BJ (cell line): ENCODE measurements at regions not wholly inside any gene's neighbourhood (a gene's known extent, or its start where the extent isn't known, plus 50 kb on each side); places are given as distances from the start of the nearest gene placed in this dataset.
"Not testable (repeated sequence)": the region's sequence is repeated elsewhere in the genome, so short reads cannot be mapped to it uniquely, and the experiment has no call there.

Experiments
- CTCF ChIA-PET: fragments of 350-600 bp; formaldehyde crosslinking; extraction: SDS; loops from one replicate; lab custom pipeline; 2021; ENCODE audit warnings: antibody characterized with exemption, inconsistent platforms; lab: Yijun Ruan, JAX
- POLR2A ChIA-PET: fragments of 300-600 bp; sonication (Branson Sonifier 250); formaldehyde crosslinking; extraction: SDS; loops from one replicate; lab custom pipeline; 2021; ENCODE audit warnings: antibody characterized with exemption; lab: Charles Lee
- DNase-seq: peaks from one replicate; pipeline ENCODE4 v3.0.0-alpha.2; 2011; ENCODE audit warnings: low read depth
- H3K27me3 ChIP-seq: 2 replicates; pipeline ENCODE4 v1.6.0; 2011; ENCODE audit warnings: low read length; ENCODE audit not compliant: control insufficient read depth, insufficient read depth
- H3K36me3 ChIP-seq: 2 replicates; pipeline ENCODE4 v1.5.1; 2011; ENCODE audit warnings: low read length; ENCODE audit not compliant: control insufficient read depth, insufficient read depth
- H3K4me3 ChIP-seq: 2 replicates; pipeline ENCODE4 v1.5.1; 2011; ENCODE audit warnings: low read depth, mild to moderate bottlenecking, control low read depth, low read length
- TF ChIP-seq, protein P1 (sequence below): IDR thresholded peaks from 2 replicates; pipeline ENCODE4 v1.5.1; 2011; ENCODE audit warnings: low read depth, mild to moderate bottlenecking, control low read depth, inconsistent platforms, low read length, moderate library complexity; ENCODE audit not compliant: insufficient read depth

DNA sequence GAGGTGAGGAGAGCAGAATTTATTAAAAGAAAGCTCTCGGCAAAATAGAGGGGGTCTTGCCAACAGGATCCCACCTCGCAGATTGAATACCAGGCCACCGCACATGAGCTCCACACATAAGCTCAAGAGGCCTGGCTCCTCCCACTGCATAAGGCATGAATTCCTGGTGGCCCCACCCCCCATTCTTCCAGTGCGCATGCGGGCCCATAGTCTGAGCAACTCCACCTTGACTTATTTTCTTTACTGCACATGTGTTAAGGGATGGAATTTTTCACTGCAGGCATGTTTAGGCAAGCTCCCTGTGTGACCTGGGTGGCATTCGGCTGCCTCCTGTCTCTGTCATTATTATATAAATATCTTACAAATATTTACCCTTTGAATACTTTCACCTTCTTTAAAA lies 412.5 kb downstream of the RMST start:
- H3K4me3 ChIP-seq = no peak overlapping the region
- POLR2A ChIA-PET = no interaction called here
- CTCF ChIA-PET = no interaction called here
- H3K27me3 ChIP-seq = no peaks in the 10 kb centered on the region
- no peaks in the 10 kb centered on the region for H3K36me3 ChIP-seq
- TF ChIP-seq, protein P1, sequence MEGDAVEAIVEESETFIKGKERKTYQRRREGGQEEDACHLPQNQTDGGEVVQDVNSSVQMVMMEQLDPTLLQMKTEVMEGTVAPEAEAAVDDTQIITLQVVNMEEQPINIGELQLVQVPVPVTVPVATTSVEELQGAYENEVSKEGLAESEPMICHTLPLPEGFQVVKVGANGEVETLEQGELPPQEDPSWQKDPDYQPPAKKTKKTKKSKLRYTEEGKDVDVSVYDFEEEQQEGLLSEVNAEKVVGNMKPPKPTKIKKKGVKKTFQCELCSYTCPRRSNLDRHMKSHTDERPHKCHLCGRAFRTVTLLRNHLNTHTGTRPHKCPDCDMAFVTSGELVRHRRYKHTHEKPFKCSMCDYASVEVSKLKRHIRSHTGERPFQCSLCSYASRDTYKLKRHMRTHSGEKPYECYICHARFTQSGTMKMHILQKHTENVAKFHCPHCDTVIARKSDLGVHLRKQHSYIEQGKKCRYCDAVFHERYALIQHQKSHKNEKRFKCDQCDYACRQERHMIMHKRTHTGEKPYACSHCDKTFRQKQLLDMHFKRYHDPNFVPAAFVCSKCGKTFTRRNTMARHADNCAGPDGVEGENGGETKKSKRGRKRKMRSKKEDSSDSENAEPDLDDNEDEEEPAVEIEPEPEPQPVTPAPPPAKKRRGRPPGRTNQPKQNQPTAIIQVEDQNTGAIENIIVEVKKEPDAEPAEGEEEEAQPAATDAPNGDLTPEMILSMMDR = no peak
- no peak for DNase-seq

DNA sequence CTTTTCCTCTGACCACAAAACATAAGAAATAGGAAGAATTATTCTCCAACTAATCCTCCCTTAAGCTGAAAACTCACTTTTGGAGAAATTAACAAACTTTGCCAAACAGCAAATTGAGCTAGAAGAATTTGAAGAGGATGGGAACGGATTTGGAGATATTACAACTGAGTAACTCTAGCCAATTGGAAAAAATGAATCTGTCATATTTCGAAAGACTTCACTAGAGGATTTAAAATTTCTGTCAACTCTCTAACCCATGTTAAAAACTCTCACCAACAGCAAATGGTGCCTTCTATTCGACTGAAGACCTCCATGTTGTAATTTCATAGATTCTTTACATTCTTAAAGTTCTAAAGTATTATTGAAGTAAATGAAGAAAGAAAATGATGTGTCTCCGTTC lies 414.2 kb downstream of the RMST start:
- no peaks in the 10 kb centered on the region for H3K27me3 ChIP-seq
- no peak for DNase-seq
- CTCF ChIA-PET = no interaction called here
- H3K36me3 ChIP-seq = no peaks in the 10 kb centered on the region
- TF ChIP-seq, protein P1 = no peak
- POLR2A ChIA-PET = no interaction called here
- no peak overlapping the region for H3K4me3 ChIP-seq

DNA sequence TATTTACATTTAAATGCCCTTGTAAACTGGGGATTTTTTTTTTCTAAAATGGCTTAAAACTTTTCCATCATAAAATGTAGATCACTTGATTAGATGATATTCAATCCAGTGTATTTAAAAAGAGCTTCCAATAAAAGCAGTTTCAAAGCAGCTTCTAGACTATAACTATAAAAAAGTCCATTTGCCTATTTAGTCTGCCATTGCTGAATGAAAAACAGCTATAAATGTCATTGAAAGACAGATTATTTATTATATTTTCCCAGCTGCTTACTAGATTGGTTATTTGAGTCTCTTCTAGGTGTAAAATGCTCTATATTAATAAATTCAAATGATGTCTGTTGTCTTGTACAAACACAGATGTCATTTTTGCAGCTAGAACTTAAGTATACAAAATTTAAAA lies 414.8 kb downstream of the RMST start:
- CTCF ChIA-PET = no interaction called here
- Histone ChIP-seq H3K4me3 (no peak overlapping the region), H3K36me3 (no peaks in the 10 kb centered on the region), H3K27me3 (no peaks in the 10 kb centered on the region)
- POLR2A ChIA-PET = no interaction called here
- no peak for DNase-seq
- TF ChIP-seq, protein P1 = no peak

DNA sequence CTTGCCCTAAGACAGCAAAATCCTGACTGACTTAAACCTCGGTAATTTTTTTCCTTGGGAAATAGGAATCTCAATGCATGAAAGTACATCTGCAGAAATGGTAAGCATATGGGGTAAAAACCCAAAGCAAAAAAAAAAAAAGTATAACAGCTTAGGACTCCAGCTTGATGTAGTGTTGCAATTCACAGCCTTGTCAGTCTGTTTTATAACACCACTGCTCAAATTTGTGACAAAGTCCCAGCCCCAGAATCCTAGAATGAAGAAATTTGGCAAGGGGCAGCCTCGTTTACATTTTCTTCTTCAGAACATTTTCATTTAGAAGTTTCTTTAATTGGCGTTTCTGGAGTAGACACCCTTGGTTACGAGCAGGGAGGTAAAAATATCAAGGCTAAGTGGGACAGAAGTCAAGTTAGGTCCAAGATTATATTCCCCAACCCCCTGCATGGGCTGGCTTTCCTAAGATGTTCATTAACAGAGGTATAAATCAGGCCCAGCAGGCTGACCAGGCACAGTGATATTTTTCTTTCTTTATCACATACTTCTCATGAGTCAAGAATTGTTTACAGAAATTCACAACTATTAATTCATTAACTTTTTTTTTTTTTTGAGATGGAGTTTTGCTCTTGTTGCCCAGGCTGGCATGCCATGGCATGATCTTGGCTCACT lies 424.0 kb downstream of the RMST start:
- no peak for DNase-seq
- ChIA-PET CTCF (no interaction called here), POLR2A (no interaction called here)
- Histone ChIP-seq H3K36me3 (no peaks in the 10 kb centered on the region), H3K4me3 (no peak overlapping the region), H3K27me3 (no peaks in the 10 kb centered on the region)
- TF ChIP-seq, protein P1 = no peak

DNA sequence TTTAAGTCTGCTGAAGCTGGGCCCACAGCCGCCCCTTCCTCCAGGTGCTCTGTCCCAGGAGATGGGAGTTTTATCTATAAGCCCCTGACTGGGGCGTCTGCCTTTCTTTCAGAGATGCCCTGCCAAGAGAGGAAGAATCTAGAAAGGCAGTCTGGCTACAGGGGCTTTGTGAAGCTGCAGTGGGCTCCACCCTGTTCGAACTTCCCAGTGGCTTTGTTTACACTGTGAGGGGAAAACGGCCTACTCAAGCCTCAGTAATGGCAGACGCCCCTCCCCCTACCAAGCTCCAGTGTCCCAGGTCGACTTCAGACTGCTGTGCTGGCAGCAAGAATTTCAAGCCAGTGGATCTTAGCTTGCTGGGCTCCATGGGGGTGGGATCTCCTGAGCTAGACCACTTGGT lies 435.3 kb downstream of the RMST start:
- H3K36me3 ChIP-seq, CTCF ChIA-PET: not testable (repeated sequence)

DNA sequence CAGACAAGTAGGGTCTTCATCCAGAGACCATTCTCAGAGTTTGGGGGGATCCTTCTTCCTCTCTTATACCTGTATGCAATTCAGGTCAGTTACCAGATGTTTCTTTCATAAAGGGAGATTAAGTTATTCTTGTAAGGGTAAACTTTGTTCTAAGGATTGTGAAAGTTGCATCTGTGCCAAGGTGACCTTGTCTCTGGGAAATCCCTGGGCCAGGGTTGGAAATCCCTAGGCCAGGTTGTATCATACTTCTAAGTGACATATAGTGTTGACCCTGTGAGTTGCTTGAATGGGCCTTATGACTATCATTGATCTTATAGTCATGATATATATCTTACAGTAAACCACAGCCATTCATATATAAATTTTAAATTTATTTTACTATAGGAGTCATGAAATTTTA lies 436.9 kb downstream of the RMST start:
- Histone ChIP-seq H3K36me3 (no peaks in the 10 kb centered on the region), H3K27me3 (no peaks in the 10 kb centered on the region), H3K4me3 (no peak overlapping the region)
- no peak for DNase-seq
- TF ChIP-seq, protein P1 = no peak
- ChIA-PET CTCF (no interaction called here), POLR2A (no interaction called here)

More for the DNA sequence above, 435.3 kb downstream of the RMST start:
- H3K27me3 ChIP-seq, H3K4me3 ChIP-seq, POLR2A ChIA-PET, DNase-seq: not testable (repeated sequence)
